Neutrophil (primary cell): ENCODE measurements at regions not wholly inside any gene's neighbourhood (a gene's known extent, or its start where the extent isn't known, plus 50 kb on each side); places are given as distances from the start of the nearest gene placed in this dataset.

Experiments used
- H3K27ac ChIP-seq: fragments of 200-600 bp; sonication (generic); 2 replicates; pipeline ENCODE4 v1.5.1; 2016; ENCODE audit warnings: mild to moderate bottlenecking, moderate library complexity
- H3K27me3 ChIP-seq: fragments of 200-600 bp; sonication (generic); 2 replicates; pipeline ENCODE4 v1.6.0; 2016; ENCODE audit warnings: mild to moderate bottlenecking
- H3K36me3 ChIP-seq: fragments of 200-600 bp; sonication (generic); 2 replicates; pipeline ENCODE4 v1.5.1; 2017
- H3K4me1 ChIP-seq, 2 experiments: fragments of 200-600 bp in 1 of 2; sonication (generic) in 1 of 2; 1 replicate in 1 of 2; 2 replicates in 1 of 2; pipeline versions ENCODE4 v1.5.1 to v1.6.1; 2013 to 2016; ENCODE audit warnings: low read depth in 1 of 2, low read length in 1 of 2, mild to moderate bottlenecking in 1 of 2, moderate library complexity in 1 of 2; ENCODE audit not compliant: control insufficient read depth in 1 of 2, insufficient read depth in 1 of 2
- H3K4me3 ChIP-seq, 2 experiments: fragments of 200-600 bp in 1 of 2; sonication (generic) in 1 of 2; 1 replicate in 1 of 2; 2 replicates in 1 of 2; pipeline ENCODE4 v1.5.1; 2013 to 2016; ENCODE audit warnings: low read depth in 1 of 2, low read length in 1 of 2, mild to moderate bottlenecking in 1 of 2, moderate library complexity in 1 of 2
- H3K9me3 ChIP-seq: fragments of 200-600 bp; sonication (generic); 2 replicates; pipeline ENCODE4 v1.5.1; 2016
- TF ChIP-seq, protein P1 (sequence below): fragments of 200-600 bp; sonication (generic); IDR thresholded peaks from 2 replicates; pipeline ENCODE4 v1.5.1; 2016; ENCODE audit warnings: antibody characterized with exemption

DNA sequence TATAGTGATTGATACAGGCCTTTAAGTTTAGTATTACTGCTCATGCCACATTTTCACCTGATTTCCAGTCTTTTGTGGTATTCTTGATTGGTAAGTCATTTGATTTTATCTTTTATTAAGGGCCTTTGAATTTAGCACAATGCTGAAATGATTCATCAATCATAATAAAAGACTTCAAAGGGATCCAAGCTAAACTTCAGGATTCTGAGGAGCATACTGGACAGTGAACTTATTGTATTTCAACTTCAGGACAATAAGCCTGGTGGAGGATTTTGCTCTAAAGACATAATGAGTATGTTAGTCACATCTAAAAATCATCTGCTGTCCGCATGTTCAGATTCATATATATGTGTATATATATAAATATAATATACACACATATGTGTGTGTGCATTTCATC is 233.3 kb downstream of the SETD4 start:
- TF ChIP-seq, protein P1, sequence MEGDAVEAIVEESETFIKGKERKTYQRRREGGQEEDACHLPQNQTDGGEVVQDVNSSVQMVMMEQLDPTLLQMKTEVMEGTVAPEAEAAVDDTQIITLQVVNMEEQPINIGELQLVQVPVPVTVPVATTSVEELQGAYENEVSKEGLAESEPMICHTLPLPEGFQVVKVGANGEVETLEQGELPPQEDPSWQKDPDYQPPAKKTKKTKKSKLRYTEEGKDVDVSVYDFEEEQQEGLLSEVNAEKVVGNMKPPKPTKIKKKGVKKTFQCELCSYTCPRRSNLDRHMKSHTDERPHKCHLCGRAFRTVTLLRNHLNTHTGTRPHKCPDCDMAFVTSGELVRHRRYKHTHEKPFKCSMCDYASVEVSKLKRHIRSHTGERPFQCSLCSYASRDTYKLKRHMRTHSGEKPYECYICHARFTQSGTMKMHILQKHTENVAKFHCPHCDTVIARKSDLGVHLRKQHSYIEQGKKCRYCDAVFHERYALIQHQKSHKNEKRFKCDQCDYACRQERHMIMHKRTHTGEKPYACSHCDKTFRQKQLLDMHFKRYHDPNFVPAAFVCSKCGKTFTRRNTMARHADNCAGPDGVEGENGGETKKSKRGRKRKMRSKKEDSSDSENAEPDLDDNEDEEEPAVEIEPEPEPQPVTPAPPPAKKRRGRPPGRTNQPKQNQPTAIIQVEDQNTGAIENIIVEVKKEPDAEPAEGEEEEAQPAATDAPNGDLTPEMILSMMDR = no peak
- peaks cover 13% of the 10 kb centered on the region for H3K27me3 ChIP-seq
- no peaks in the 10 kb centered on the region for H3K36me3 ChIP-seq

DNA sequence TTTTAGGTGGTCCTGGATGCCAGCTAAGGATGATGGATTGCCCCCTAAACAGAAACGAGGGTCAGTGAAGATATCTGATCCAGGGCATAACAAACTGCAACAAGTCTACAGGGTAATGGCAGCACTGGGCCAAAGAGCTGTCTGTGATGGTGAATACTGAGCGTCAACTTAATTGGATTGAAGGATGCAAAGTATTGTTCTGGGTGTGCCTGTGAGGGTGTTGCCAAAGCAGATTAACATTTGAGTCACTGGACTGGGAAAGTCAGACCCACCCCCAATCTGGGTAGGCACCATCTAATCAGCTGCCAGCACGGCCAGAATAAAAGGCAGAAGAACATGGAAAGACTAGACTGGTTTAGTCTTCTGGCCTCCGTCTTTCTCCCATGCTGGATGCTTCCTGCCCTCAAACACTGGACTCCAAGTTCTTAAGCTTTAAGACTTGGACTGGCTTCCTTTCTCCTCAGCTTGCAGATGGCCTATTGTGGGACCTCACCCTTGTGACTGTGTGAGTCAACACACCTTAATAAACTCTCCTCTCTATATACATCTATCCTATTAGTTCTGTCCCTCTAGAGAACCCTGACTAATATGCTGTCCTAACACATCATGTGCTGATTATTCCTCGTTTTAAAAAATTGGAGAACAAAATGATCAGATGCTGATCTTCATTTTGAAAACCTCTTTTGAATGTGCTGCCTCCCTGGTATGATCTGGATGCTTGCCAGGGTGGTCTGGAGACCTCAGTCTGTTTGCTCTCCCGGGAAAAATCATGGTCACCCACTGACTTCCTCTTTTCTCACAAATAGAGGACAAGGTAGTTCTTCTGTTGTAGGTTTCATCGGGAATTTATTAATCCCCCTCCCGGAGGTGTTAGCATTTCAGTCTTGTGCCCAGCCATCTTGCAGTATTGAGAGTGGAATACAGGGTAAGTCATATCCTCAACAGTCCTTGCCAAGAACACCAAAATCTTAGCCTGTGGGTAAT is 234.7 kb downstream of the SETD4 start:
- TF ChIP-seq, protein P1 = no peak
- no peaks in the 10 kb centered on the region for H3K36me3 ChIP-seq
- no peaks in the 10 kb centered on the region for H3K9me3 ChIP-seq
- no peak overlapping the region for H3K4me3 ChIP-seq
- H3K27ac ChIP-seq = no peak overlapping the region
- peaks cover 13% of the 10 kb centered on the region for H3K27me3 ChIP-seq
- no peaks in the 10 kb centered on the region for H3K4me1 ChIP-seq

More for the DNA sequence above, 233.3 kb downstream of the SETD4 start:
- no peak overlapping the region for H3K4me3 ChIP-seq
- H3K27ac ChIP-seq = no peak overlapping the region
- H3K4me1 ChIP-seq = no peaks in the 10 kb centered on the region
- H3K9me3 ChIP-seq = no peaks in the 10 kb centered on the region

DNA sequence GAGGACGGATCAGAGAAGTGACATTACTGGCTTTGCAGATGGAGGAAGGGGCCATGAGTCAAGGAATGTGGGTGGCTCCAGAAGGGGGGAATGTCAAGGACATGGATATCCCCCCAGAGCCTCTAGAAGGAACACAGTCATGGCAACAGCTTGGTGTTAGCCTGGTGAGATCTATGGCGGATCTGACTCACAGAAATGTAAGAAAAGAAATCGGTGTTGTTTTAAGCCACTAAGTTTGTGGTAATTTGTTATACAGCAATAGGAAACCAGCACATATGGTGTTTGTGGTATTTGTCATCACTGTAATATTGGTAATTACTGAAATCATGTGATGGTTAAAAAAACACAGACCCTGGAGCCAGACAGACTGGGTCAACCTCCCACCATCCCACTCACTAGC is 236.2 kb downstream of the SETD4 start:
- TF ChIP-seq, protein P1 = no peak
- no peaks in the 10 kb centered on the region for H3K36me3 ChIP-seq
- H3K27ac ChIP-seq = no peak overlapping the region
- no peak overlapping the region for H3K4me3 ChIP-seq
- no peaks in the 10 kb centered on the region for H3K9me3 ChIP-seq
- H3K27me3 ChIP-seq = peaks cover 10% of the 10 kb centered on the region
- no peaks in the 10 kb centered on the region for H3K4me1 ChIP-seq

DNA sequence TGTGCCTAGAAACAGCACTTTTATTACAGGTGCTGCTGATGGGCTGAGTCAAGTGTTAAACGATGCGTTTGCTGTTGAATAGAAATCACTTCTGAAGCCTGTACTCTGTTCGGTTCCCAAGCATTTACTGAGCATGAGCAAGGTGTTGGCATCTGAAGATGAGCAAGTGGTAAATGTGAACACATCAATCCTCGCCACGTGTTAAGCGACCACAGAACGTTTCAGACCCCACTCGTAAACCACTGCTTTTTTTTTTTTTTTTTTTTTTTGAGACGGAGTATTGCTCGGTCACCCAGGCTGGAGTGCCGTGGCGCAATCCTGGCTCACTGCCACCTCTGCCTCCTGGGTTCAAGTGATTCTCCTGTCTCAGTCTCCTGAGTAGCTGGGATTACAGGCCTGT is 241.2 kb downstream of the SETD4 start:
- H3K27me3 ChIP-seq = no peaks in the 10 kb centered on the region
- H3K36me3 ChIP-seq = no peaks in the 10 kb centered on the region
- H3K4me3 ChIP-seq = no peak overlapping the region
- TF ChIP-seq, protein P1 = no peak
- no peaks in the 10 kb centered on the region for H3K9me3 ChIP-seq
- no peak overlapping the region for H3K27ac ChIP-seq
- no peaks in the 10 kb centered on the region for H3K4me1 ChIP-seq

DNA sequence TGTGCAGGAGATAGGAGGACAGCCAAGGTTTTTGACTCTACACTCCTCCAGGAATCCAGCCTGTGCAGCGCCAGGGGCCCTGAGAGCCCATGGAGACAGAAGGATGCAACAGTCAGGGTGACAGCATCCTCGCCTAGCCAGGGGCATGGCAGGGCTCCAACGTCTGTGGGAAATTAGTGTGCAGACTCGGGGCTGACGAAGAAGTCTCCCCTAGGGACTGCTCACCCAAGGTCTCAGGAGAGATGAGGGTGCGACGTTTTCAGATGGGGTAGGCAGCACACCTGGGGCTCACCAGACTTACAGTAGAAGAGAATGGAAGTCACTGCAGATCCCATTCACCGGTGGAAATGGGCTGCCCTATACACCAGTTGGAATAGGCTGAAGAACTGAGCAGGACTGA is 241.7 kb downstream of the SETD4 start:
- Histone ChIP-seq H3K4me1 (no peaks in the 10 kb centered on the region), H3K9me3 (no peaks in the 10 kb centered on the region), H3K4me3 (no peak overlapping the region), H3K36me3 (no peaks in the 10 kb centered on the region), H3K27ac (no peak overlapping the region), H3K27me3 (no peaks in the 10 kb centered on the region)
- TF ChIP-seq, protein P1 = no peak
